ENCODE measurements at regions not wholly inside any gene's neighbourhood (a gene's known extent, or its start where the extent isn't known, plus 50 kb on each side); places are given as distances from the start of the nearest gene placed in this dataset.

DNA sequence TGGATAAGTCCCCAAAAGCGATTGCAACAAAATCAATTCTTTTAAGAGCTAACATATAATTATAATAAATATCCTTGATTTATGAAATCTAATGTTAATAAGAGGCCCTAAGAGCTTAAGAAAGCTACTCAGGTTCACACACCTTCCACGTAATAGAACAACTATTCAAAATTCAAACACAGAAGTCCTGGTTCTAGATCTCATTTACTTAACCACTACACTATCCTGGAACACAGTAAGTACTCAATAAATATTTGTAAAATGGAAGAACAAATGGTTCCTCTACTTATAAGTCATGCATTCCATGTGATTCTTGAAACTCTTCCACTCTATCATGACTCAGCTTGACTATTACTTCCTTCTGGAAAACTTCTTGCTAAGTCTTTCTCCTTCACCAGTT, 268.2 kb downstream of the FAM181B start:
- Histone ChIP-seq H3K4me3 (ENCODE audit: low read depth, low read length) (no peak overlapping the region), H3K36me3 (ENCODE audit: control insufficient read depth, insufficient read depth, low read length) (no peaks in the 10 kb centered on the region), H3K27me3 (ENCODE audit: control insufficient read depth, insufficient read depth, low read length) (no peaks in the 10 kb centered on the region)
- no peak for TF ChIP-seq CTCF (IDR thresholded peaks at IDR 0.05; ENCODE audit: insufficient read depth, low read length, severe bottlenecking)
- DNase-seq (ENCODE audit: low read depth) (peak; percentile 48), FAIRE-seq (no peak)

DNA sequence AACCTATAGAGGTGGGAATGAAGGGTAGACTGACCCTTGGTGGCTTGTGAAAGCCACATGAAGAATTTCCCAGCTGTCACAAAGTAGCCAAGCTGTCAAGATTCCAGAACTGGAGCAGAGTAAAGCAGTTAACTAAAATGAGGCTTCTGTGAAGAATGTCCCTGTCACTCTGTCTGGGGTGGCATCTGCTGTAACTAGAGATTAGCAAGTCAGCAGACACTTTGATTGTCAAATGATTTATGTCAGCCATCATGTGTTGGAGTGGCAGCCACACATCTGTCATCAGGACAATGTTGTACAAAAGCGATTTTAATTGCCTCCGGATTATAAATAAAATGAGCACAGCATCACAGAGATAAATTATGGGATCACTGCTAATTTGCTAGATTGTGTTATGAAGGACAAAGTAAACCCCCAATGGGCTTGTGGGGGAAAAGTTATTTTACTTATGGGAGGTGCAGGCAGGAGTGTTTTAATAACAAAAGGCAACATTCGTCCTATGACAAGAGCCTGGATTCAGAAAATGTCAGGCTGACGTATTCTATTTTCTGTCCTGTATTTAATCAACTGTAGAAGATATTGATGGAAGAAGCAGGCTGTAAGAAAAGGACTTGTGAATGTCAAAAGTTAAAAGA, 270.9 kb downstream of the FAM181B start:
- Histone ChIP-seq H3K4me3 (ENCODE audit: low read depth, low read length) (no peak overlapping the region), H3K36me3 (ENCODE audit: control insufficient read depth, insufficient read depth, low read length) (no peaks in the 10 kb centered on the region), H3K27me3 (ENCODE audit: control insufficient read depth, insufficient read depth, low read length) (no peaks in the 10 kb centered on the region)
- TF ChIP-seq CTCF (IDR thresholded peaks at IDR 0.05; ENCODE audit: insufficient read depth, low read length, severe bottlenecking), result no peak
- no peak for FAIRE-seq
- no peak for DNase-seq (ENCODE audit: low read depth)

- FAIRE-seq, result no peak
- H3K27me3 ChIP-seq (ENCODE audit: control insufficient read depth, insufficient read depth, low read length), result no peaks in the 10 kb centered on the region
- no peak for DNase-seq (ENCODE audit: low read depth)
- no peak for TF ChIP-seq CTCF (IDR thresholded peaks at IDR 0.05; ENCODE audit: insufficient read depth, low read length, severe bottlenecking)
- H3K4me3 ChIP-seq (ENCODE audit: low read depth, low read length), result no peak overlapping the region
- H3K36me3 ChIP-seq (ENCODE audit: control insufficient read depth, insufficient read depth, low read length), result no peaks in the 10 kb centered on the region
Measured at GRCh38 chr11:82458761-82459160, 274.9 kb downstream of the FAM181B start.

- H3K36me3 ChIP-seq (ENCODE audit: control insufficient read depth, insufficient read depth, low read length), result no peaks in the 10 kb centered on the region
- no peak for FAIRE-seq
Measured at GRCh38 chr11:82458147-82458546, 275.5 kb downstream of the FAM181B start.

DNA sequence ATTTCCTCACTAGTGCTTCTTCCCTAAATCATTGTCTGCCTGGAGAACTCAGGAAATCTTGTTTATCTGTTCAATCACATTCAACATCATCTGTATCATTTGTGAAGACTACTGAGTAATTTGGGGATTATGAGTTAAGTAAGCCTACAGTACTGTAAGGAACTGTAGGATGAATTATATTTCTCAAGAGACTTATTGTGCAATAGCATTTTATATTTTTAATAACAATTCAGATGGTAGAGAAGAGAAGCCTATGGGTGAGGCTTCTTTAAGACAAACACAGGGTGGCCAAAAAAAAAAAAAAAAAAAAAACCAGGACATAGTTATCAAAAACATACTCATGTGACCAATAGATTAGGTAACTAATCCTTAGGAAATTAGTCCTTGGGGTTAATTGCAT, 282.7 kb downstream of the FAM181B start:
- Histone ChIP-seq H3K36me3 (ENCODE audit: control insufficient read depth, insufficient read depth, low read length) (no peaks in the 10 kb centered on the region), H3K27me3 (ENCODE audit: control insufficient read depth, insufficient read depth, low read length) (no peaks in the 10 kb centered on the region), H3K4me3 (ENCODE audit: low read depth, low read length) (no peak overlapping the region)
- FAIRE-seq (no peak), DNase-seq (ENCODE audit: low read depth) (no peak)
- no peak for TF ChIP-seq CTCF (IDR thresholded peaks at IDR 0.05; ENCODE audit: insufficient read depth, low read length, severe bottlenecking)

More at GRCh38 chr11:82458147-82458546, 275.5 kb downstream of the FAM181B start:
- no peak for TF ChIP-seq CTCF (IDR thresholded peaks at IDR 0.05; ENCODE audit: insufficient read depth, low read length, severe bottlenecking)
- no peak for DNase-seq (ENCODE audit: low read depth)
- H3K4me3 ChIP-seq (ENCODE audit: low read depth, low read length), result no peak overlapping the region
- H3K27me3 ChIP-seq (ENCODE audit: control insufficient read depth, insufficient read depth, low read length), result no peaks in the 10 kb centered on the region

- TF ChIP-seq CTCF (IDR thresholded peaks at IDR 0.05; ENCODE audit: insufficient read depth, low read length, severe bottlenecking), result no peak
- FAIRE-seq (no peak), DNase-seq (ENCODE audit: low read depth) (no peak)
- no peaks in the 10 kb centered on the region for H3K27me3 ChIP-seq (ENCODE audit: control insufficient read depth, insufficient read depth, low read length)
- H3K36me3 ChIP-seq (ENCODE audit: control insufficient read depth, insufficient read depth, low read length), result no peaks in the 10 kb centered on the region
- H3K4me3 ChIP-seq (ENCODE audit: low read depth, low read length), result no peak overlapping the region
Measured at GRCh38 chr11:82406611-82407010, 327.1 kb downstream of the FAM181B start.
